ENCODE measurements at regions not wholly inside any gene's neighbourhood (a gene's known extent, or its start where the extent isn't known, plus 50 kb on each side); places are given as distances from the start of the nearest gene placed in this dataset.

- no peak for TF ChIP-seq EZH2 (IDR thresholded peaks at IDR 0.05; ENCODE audit: borderline replicate concordance, insufficient read depth, low read depth, low read length, poor library complexity, severe bottlenecking)
- TF ChIP-seq, protein P1, sequence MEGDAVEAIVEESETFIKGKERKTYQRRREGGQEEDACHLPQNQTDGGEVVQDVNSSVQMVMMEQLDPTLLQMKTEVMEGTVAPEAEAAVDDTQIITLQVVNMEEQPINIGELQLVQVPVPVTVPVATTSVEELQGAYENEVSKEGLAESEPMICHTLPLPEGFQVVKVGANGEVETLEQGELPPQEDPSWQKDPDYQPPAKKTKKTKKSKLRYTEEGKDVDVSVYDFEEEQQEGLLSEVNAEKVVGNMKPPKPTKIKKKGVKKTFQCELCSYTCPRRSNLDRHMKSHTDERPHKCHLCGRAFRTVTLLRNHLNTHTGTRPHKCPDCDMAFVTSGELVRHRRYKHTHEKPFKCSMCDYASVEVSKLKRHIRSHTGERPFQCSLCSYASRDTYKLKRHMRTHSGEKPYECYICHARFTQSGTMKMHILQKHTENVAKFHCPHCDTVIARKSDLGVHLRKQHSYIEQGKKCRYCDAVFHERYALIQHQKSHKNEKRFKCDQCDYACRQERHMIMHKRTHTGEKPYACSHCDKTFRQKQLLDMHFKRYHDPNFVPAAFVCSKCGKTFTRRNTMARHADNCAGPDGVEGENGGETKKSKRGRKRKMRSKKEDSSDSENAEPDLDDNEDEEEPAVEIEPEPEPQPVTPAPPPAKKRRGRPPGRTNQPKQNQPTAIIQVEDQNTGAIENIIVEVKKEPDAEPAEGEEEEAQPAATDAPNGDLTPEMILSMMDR (IDR thresholded peaks at IDR 0.05): no peak
These were observed 355.8 kb downstream of the AMY1C start for GRCh38 chr1:104105465-104105864.
